Upper lobe of right lung (tissue), 1 donor: ENCODE measurements at regions not wholly inside any gene's neighbourhood (a gene's known extent, or its start where the extent isn't known, plus 50 kb on each side); places are given as distances from the start of the nearest gene placed in this dataset.
"Not testable (repeated sequence)": the region's sequence is repeated elsewhere in the genome, so short reads cannot be mapped to it uniquely, and the experiment has no call there.

Experiments used
- ATAC-seq: fragments of 200-7000 bp; cut with Tn5 transposase; one replicate; pipeline ENCODE4 v1.9.1; 2020; ENCODE audit warnings: mild to moderate bottlenecking, moderate library complexity
- DNase-seq: peaks from one replicate; pipeline ENCODE4 v3.0.0-alpha.2; 2020
- H3K27ac ChIP-seq: fragments of 200-600 bp; one replicate; pipeline ENCODE4 v1.8.0; 2022
- H3K27me3 ChIP-seq: fragments of 200-600 bp; one replicate; pipeline ENCODE4 v1.8.0; 2022; ENCODE audit warnings: mild to moderate bottlenecking
- H3K36me3 ChIP-seq: fragments of 200-600 bp; one replicate; pipeline ENCODE4 v1.8.0; 2022
- H3K4me1 ChIP-seq: fragments of 200-600 bp; one replicate; pipeline ENCODE4 v1.8.0; 2022
- H3K4me3 ChIP-seq: fragments of 200-600 bp; one replicate; pipeline ENCODE4 v1.8.0; 2022; ENCODE audit warnings: mild to moderate bottlenecking
- H3K9me3 ChIP-seq: fragments of 200-600 bp; one replicate; pipeline ENCODE4 v1.8.0; 2022
- CTCF ChIP-seq: fragments of 200-600 bp; IDR thresholded peaks from one replicate; pipeline ENCODE4 v1.8.0; 2022; ENCODE audit warnings: antibody characterized with exemption
- intact Hi-C: fragments of 100-400 bp; cut with DNase I; formaldehyde crosslinking; loops from one replicate; pipeline ENCODE4 v1.11.0; 2022
- donor health status: DM: no; HTN: yes; CAD: no; lungs with severe emphysema.

- Histone ChIP-seq H3K9me3 (no peaks in the 10 kb centered on the region), H3K36me3 (no peaks in the 10 kb centered on the region), H3K4me1 (no peaks in the 10 kb centered on the region), H3K4me3 (no peak overlapping the region), H3K27me3 (no peaks in the 10 kb centered on the region), H3K27ac (no peak overlapping the region)
- intact Hi-C loops: no loop called here
- TF ChIP-seq CTCF: no peak
- DNase-seq: no peak
- no peak for ATAC-seq
Measured at GRCh38 chr18:38646296-38646695, 1080.7 kb upstream of the CELF4 start.

GRCh38 chr18:38644875-38645641 is 1079.5 kb upstream of the CELF4 start:
- H3K4me1 ChIP-seq: no peaks in the 10 kb centered on the region
- H3K4me3 ChIP-seq: no peak overlapping the region
- H3K9me3 ChIP-seq: no peaks in the 10 kb centered on the region
- ATAC-seq (no peak), DNase-seq (no peak)
- no peak overlapping the region for H3K27ac ChIP-seq
- no peak for TF ChIP-seq CTCF
- intact Hi-C loops: no loop called here
- H3K27me3 ChIP-seq: no peaks in the 10 kb centered on the region
- H3K36me3 ChIP-seq: no peaks in the 10 kb centered on the region

GRCh38 chr18:38642711-38643110 is 1077.1 kb upstream of the CELF4 start:
- no peaks in the 10 kb centered on the region for H3K4me1 ChIP-seq

GRCh38 chr18:38639700-38640099 is 1074.1 kb upstream of the CELF4 start:
- H3K4me3 ChIP-seq, H3K27me3 ChIP-seq, H3K36me3 ChIP-seq, H3K4me1 ChIP-seq, intact Hi-C loops, H3K9me3 ChIP-seq, ATAC-seq, DNase-seq, H3K27ac ChIP-seq: not testable (repeated sequence)

More at GRCh38 chr18:38642711-38643110, 1077.1 kb upstream of the CELF4 start:
- Histone ChIP-seq H3K27ac (no peak overlapping the region), H3K36me3 (no peaks in the 10 kb centered on the region), H3K9me3 (peaks cover 6% of the 10 kb centered on the region), H3K27me3 (no peaks in the 10 kb centered on the region), H3K4me3 (no peak overlapping the region)
- intact Hi-C loops: no loop called here
- TF ChIP-seq CTCF: no peak
- DNase-seq: no peak
- ATAC-seq: no peak

GRCh38 chr18:38635709-38636430 is 1070.3 kb upstream of the CELF4 start:
- intact Hi-C loops: no loop called here
- Histone ChIP-seq H3K4me3 (no peak overlapping the region), H3K27me3 (no peaks in the 10 kb centered on the region), H3K36me3 (no peaks in the 10 kb centered on the region), H3K4me1 (no peaks in the 10 kb centered on the region), H3K9me3 (peaks cover 6% of the 10 kb centered on the region), H3K27ac (no peak overlapping the region)
- ATAC-seq (no peak), DNase-seq (no peak)
- no peak for TF ChIP-seq CTCF

GRCh38 chr18:38634117-38634516 is 1068.5 kb upstream of the CELF4 start:
- Histone ChIP-seq H3K36me3 (no peaks in the 10 kb centered on the region), H3K27me3 (no peaks in the 10 kb centered on the region), H3K27ac (no peak overlapping the region), H3K4me3 (no peak overlapping the region), H3K9me3 (no peaks in the 10 kb centered on the region), H3K4me1 (no peaks in the 10 kb centered on the region)
- intact Hi-C loops: no loop called here
- ATAC-seq: no peak
- no peak for DNase-seq
- TF ChIP-seq CTCF: no peak
